ENCODE measurements at regions not wholly inside any gene's neighbourhood (a gene's known extent, or its start where the extent isn't known, plus 50 kb on each side); places are given as distances from the start of the nearest gene placed in this dataset.

DNA sequence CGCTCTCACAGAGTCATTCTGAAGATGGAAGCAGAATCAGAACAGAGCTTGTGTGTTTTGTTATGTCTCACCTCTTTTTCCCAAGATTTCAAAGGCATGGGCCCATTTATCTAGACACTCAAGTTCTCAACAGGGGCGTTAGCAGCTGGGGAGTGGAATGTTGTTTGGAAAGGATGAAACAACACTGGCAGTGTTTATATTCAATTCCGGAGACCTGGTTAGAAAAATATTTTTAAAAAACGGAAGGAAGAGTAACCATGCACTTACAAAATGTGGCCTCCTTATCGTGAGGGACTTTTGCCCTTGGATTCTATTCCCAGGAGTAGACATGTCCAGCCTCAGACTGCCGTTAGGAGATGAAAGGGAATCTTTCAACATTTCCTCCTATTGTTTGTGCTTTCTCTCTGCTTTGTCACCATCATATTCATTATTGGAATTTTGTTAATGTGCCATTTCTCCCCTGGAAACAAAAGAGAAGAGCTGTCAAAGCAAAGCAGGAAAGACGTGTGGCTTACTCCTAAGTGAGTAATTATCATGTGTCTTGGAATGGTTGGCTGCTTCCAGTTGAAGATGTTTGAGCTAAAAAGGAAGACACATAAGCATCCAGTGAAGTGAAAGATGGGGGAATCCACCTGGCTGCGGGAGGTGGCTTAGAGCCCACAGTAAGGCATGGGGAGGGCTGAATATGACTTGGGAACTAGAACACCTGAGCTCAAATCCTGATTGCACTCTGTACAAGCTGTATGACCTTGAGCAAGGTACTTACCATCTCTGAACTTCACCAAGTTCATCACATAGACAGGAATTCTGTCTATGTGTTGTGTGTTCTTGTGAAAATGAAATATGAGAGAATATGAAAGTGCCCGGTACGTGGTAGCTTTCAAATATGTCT is 71.7 kb upstream of the JUN start:
- TF ChIP-seq, protein P1, sequence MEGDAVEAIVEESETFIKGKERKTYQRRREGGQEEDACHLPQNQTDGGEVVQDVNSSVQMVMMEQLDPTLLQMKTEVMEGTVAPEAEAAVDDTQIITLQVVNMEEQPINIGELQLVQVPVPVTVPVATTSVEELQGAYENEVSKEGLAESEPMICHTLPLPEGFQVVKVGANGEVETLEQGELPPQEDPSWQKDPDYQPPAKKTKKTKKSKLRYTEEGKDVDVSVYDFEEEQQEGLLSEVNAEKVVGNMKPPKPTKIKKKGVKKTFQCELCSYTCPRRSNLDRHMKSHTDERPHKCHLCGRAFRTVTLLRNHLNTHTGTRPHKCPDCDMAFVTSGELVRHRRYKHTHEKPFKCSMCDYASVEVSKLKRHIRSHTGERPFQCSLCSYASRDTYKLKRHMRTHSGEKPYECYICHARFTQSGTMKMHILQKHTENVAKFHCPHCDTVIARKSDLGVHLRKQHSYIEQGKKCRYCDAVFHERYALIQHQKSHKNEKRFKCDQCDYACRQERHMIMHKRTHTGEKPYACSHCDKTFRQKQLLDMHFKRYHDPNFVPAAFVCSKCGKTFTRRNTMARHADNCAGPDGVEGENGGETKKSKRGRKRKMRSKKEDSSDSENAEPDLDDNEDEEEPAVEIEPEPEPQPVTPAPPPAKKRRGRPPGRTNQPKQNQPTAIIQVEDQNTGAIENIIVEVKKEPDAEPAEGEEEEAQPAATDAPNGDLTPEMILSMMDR (IDR thresholded peaks at IDR 0.05), result no peak
- TF ChIP-seq POLR2A (IDR thresholded peaks at IDR 0.05), result no peak
- TF ChIP-seq EP300 (IDR thresholded peaks at IDR 0.05), result no peak

Data from tibial nerve (tissue), 4 donors.